ENCODE measurements at regions not wholly inside any gene's neighbourhood (a gene's known extent, or its start where the extent isn't known, plus 50 kb on each side); places are given as distances from the start of the nearest gene placed in this dataset.
A peak's percentile ranks its signal among the peaks of the same experiment; 100 is the strongest.
"Not testable (repeated sequence)": the region's sequence is repeated elsewhere in the genome, so short reads cannot be mapped to it uniquely, and the experiment has no call there.

DNA sequence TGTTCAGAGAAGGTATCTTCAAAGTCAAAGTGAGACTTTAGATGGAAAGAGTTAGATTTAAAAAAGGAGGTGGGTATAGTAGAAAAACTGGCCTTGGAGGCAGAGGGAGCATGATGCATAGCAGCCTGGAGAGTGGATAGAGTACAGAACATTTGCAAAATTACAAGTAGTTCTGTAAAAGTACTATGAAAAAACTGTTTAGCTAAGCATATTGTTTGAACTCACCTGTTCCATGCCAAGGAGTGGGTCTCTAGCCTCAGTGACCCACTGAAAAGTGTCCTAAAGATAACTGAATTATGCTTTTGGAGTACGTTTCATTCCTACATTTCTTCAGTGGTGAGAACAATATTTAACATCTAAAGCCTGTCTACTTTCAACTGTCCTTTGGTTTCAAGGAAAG is 218.9 kb downstream of the NAP1L3 start:
- no peaks in the 10 kb centered on the region for H3F3A ChIP-seq (ENCODE audit: insufficient read depth, low read length)
- H3K9me2 ChIP-seq (replicated peaks; ENCODE audit: insufficient read depth, low read length), result no peaks in the 10 kb centered on the region
- no peaks in the 10 kb centered on the region for H3K36me3 ChIP-seq (replicated peaks; ENCODE audit: insufficient read depth, low read length)
- no peaks in the 10 kb centered on the region for H3K79me2 ChIP-seq (ENCODE audit: low read length)
- H3K4me2 ChIP-seq (ENCODE audit: low read depth, low read length), result no peak overlapping the region
- DNase-seq, result no peak
- no peaks in the 10 kb centered on the region for H3K9me3 ChIP-seq (replicated peaks; ENCODE audit: insufficient read depth, low read length)
- no peak overlapping the region for H2AFZ ChIP-seq (ENCODE audit: low read length)
- no peak overlapping the region for H3K27ac ChIP-seq (ENCODE audit: low read length)
- no peaks in the 10 kb centered on the region for H3K4me1 ChIP-seq (ENCODE audit: low read length)
- H3K4me3 ChIP-seq (ENCODE audit: low read length), result no peak overlapping the region
- no peaks in the 10 kb centered on the region for H4K20me1 ChIP-seq (ENCODE audit: insufficient read depth, low read length)
- TF ChIP-seq EZH2 (optimal IDR thresholded peaks at IDR 0.05; ENCODE audit: low read depth, low read length) (no peak), EZH2phosphoT487 (IDR thresholded peaks at IDR 0.05; ENCODE audit: low read length) (no peak)
- TF ChIP-seq, protein P1, sequence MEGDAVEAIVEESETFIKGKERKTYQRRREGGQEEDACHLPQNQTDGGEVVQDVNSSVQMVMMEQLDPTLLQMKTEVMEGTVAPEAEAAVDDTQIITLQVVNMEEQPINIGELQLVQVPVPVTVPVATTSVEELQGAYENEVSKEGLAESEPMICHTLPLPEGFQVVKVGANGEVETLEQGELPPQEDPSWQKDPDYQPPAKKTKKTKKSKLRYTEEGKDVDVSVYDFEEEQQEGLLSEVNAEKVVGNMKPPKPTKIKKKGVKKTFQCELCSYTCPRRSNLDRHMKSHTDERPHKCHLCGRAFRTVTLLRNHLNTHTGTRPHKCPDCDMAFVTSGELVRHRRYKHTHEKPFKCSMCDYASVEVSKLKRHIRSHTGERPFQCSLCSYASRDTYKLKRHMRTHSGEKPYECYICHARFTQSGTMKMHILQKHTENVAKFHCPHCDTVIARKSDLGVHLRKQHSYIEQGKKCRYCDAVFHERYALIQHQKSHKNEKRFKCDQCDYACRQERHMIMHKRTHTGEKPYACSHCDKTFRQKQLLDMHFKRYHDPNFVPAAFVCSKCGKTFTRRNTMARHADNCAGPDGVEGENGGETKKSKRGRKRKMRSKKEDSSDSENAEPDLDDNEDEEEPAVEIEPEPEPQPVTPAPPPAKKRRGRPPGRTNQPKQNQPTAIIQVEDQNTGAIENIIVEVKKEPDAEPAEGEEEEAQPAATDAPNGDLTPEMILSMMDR (IDR thresholded peaks at IDR 0.05; ENCODE audit: low read length), result no peak
- no peaks in the 10 kb centered on the region for H3K27me3 ChIP-seq (replicated peaks; ENCODE audit: insufficient read depth, low read length)
- H3K9ac ChIP-seq (ENCODE audit: low read length), result no peak overlapping the region

DNA sequence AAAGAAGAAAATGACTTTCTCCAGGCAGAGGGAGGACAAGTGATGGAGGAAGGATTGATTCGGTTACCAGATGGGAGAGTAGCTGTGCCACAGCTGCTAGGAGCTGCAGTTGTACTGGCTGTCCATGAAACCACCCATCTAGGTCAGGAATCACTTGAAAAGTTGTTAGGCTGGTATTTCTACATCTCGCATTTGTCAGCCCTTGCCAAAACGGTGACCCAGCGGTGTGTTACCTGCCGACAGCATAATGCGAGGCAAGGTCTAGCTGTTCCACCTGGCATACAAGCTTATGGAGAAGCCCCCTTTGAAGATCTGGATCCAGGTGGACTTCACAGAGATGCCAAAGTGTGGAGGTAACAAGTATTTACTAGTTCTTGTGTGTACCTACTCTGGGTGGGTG is 238.7 kb downstream of the NAP1L3 start:
- H2AFZ ChIP-seq (ENCODE audit: low read length); H3K27ac ChIP-seq (ENCODE audit: low read length); H3F3A ChIP-seq (ENCODE audit: insufficient read depth, low read length); H4K20me1 ChIP-seq (ENCODE audit: insufficient read depth, low read length); H3K4me3 ChIP-seq (ENCODE audit: low read length); H3K36me3 ChIP-seq (replicated peaks; ENCODE audit: insufficient read depth, low read length); H3K4me1 ChIP-seq (ENCODE audit: low read length); H3K9me3 ChIP-seq (replicated peaks; ENCODE audit: insufficient read depth, low read length); H3K9ac ChIP-seq (ENCODE audit: low read length); DNase-seq; H3K4me2 ChIP-seq (ENCODE audit: low read depth, low read length); H3K79me2 ChIP-seq (ENCODE audit: low read length); H3K9me2 ChIP-seq (replicated peaks; ENCODE audit: insufficient read depth, low read length); H3K27me3 ChIP-seq (replicated peaks; ENCODE audit: insufficient read depth, low read length): not testable (repeated sequence)

DNA sequence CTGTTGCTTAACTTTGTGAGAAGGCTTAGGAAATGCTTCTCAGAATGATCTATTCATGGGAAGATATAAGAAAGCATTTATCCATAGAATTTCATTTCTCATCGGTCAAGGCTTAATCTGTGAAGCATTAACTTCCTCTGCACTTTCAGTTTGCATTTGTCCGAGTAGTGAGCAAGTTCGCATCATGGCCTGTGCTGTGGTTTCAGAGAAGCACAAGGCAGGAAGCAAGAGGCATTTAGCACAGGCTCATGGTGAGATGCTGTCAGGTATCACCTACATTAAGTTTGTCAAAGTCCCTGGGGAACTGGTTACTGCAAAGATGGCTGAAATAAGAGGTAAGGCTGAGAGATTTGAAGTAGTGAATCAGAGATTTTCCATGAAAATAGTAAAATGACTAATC is 244.9 kb downstream of the NAP1L3 start:
- no peaks in the 10 kb centered on the region for H3K4me1 ChIP-seq (ENCODE audit: low read length)
- no peaks in the 10 kb centered on the region for H3K79me2 ChIP-seq (ENCODE audit: low read length)
- H3K9me2 ChIP-seq (replicated peaks; ENCODE audit: insufficient read depth, low read length), result no peaks in the 10 kb centered on the region
- TF ChIP-seq, protein P1 (IDR thresholded peaks at IDR 0.05; ENCODE audit: low read length), result no peak
- no peak for TF ChIP-seq EZH2 (optimal IDR thresholded peaks at IDR 0.05; ENCODE audit: low read depth, low read length)
- TF ChIP-seq EZH2phosphoT487 (IDR thresholded peaks at IDR 0.05; ENCODE audit: low read length), result no peak
- peak overlapping the region; percentile 27; the same call in 1 of the 2 replicates for H2AFZ ChIP-seq (ENCODE audit: low read length)
- H3K9me3 ChIP-seq (replicated peaks; ENCODE audit: insufficient read depth, low read length), result no peaks in the 10 kb centered on the region
- H3K27ac ChIP-seq (ENCODE audit: low read length), result no peak overlapping the region
- H3K36me3 ChIP-seq (replicated peaks; ENCODE audit: insufficient read depth, low read length), result no peaks in the 10 kb centered on the region
- H3F3A ChIP-seq (ENCODE audit: insufficient read depth, low read length), result no peaks in the 10 kb centered on the region
- no peaks in the 10 kb centered on the region for H3K27me3 ChIP-seq (replicated peaks; ENCODE audit: insufficient read depth, low read length)
- H3K4me3 ChIP-seq (ENCODE audit: low read length), result no peak overlapping the region
- H3K9ac ChIP-seq (ENCODE audit: low read length), result no peak overlapping the region
- no peaks in the 10 kb centered on the region for H4K20me1 ChIP-seq (ENCODE audit: insufficient read depth, low read length)
- peak; percentile 63 for DNase-seq
- H3K4me2 ChIP-seq (ENCODE audit: low read depth, low read length), result no peak overlapping the region

DNA sequence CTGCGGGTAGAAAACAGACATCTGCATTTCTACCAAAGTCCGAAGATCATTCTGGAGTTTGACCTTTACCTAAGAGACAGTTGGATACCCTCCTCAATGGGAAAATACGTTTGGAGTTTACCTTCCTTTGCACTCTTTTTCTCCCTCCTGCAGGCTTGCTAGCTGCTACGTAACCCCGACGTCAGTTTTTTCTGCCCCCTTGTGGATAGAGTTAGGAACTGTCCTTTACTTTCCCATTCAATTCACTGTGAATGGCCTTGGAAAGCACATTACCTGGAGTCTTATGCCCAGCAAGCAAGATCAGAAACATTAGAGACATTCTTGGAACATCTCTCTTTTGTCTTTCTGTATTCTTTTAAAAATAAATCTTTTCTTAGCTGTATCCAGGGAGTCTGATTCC is 250.7 kb downstream of the NAP1L3 start:
- Histone ChIP-seq H3K4me3 (ENCODE audit: low read length) (no peak overlapping the region), H4K20me1 (ENCODE audit: insufficient read depth, low read length) (no peaks in the 10 kb centered on the region), H3K36me3 (replicated peaks; ENCODE audit: insufficient read depth, low read length) (no peaks in the 10 kb centered on the region), H3F3A (ENCODE audit: insufficient read depth, low read length) (no peaks in the 10 kb centered on the region), H3K27me3 (replicated peaks; ENCODE audit: insufficient read depth, low read length) (no peaks in the 10 kb centered on the region), H3K4me1 (ENCODE audit: low read length) (no peaks in the 10 kb centered on the region), H3K9me3 (replicated peaks; ENCODE audit: insufficient read depth, low read length) (no peaks in the 10 kb centered on the region), H2AFZ (ENCODE audit: low read length) (no peak overlapping the region), H3K9me2 (replicated peaks; ENCODE audit: insufficient read depth, low read length) (no peaks in the 10 kb centered on the region), H3K79me2 (ENCODE audit: low read length) (no peaks in the 10 kb centered on the region), H3K27ac (ENCODE audit: low read length) (no peak overlapping the region), H3K4me2 (ENCODE audit: low read depth, low read length) (no peak overlapping the region), H3K9ac (ENCODE audit: low read length) (no peak overlapping the region)
- peak; percentile 38 for DNase-seq
- TF ChIP-seq EZH2 (optimal IDR thresholded peaks at IDR 0.05; ENCODE audit: low read depth, low read length) (no peak), EZH2phosphoT487 (IDR thresholded peaks at IDR 0.05; ENCODE audit: low read length) (no peak)
- TF ChIP-seq, protein P1 (IDR thresholded peaks at IDR 0.05; ENCODE audit: low read length), result peak; percentile 63
